H1 (cell line): ENCODE measurements at regions not wholly inside any gene's neighbourhood (a gene's known extent, or its start where the extent isn't known, plus 50 kb on each side); places are given as distances from the start of the nearest gene placed in this dataset.

Experiments used
- CTCF ChIA-PET: fragments of 300-600 bp; sonication (Branson Sonifier 250); formaldehyde crosslinking; loops from one replicate; lab custom pipeline; 2021; ENCODE audit not compliant: partially characterized antibody; lab: Charles Lee
- POLR2A ChIA-PET: fragments of 300-600 bp; sonication (Branson Sonifier 250); formaldehyde crosslinking; loops from one replicate; lab custom pipeline; 2021; ENCODE audit warnings: inconsistent platforms; ENCODE audit not compliant: partially characterized antibody; lab: Charles Lee
- DNase-seq, 2 experiments: peaks; one replicate each; pipeline versions ENCODE4 v3.0.0 to v3.0.0-alpha.2; 2010 to 2022; ENCODE audit warnings: low spot score in 2 of 2, low read depth in 1 of 2, mixed read lengths in 1 of 2
- FAIRE-seq: peaks from 2 replicates; lab custom pipeline; 2011; peaks lifted over from hg19 to GRCh38; lab: Jason Lieb, UNC
- H2AFZ ChIP-seq: 2 replicates; pipeline ENCODE4 v1.8.1; 2012; ENCODE audit warnings: low read length, inconsistent platforms
- H2AK5ac ChIP-seq: 2 replicates; pipeline ENCODE4 v1.6.1; 2013; ENCODE audit warnings: low read depth, low read length
- H2BK120ac ChIP-seq: replicated peaks from 2 replicates; pipeline ENCODE3; 2013; ENCODE audit warnings: low read depth, low read length, inconsistent platforms
- H2BK12ac ChIP-seq: 2 replicates; pipeline ENCODE4 v1.6.1; 2013; ENCODE audit warnings: low read depth, low read length
- H2BK15ac ChIP-seq: 2 replicates; pipeline ENCODE4 v1.6.1; 2013; ENCODE audit warnings: low read length
- H2BK20ac ChIP-seq: 2 replicates; pipeline ENCODE4 v1.6.1; 2013; ENCODE audit warnings: low read length
- H2BK5ac ChIP-seq: 2 replicates; pipeline ENCODE4 v1.6.1; 2013; ENCODE audit warnings: low read depth, low read length
- H3K14ac ChIP-seq: 2 replicates; pipeline ENCODE4 v1.6.1; 2013; ENCODE audit warnings: inconsistent platforms; ENCODE audit not compliant: insufficient read length
- H3K18ac ChIP-seq: 2 replicates; pipeline ENCODE4 v1.6.1; 2013; ENCODE audit warnings: low read length; ENCODE audit errors: extremely low read depth
- H3K23ac ChIP-seq: 2 replicates; pipeline ENCODE4 v1.6.1; 2013; ENCODE audit warnings: inconsistent platforms; ENCODE audit not compliant: insufficient read length
- H3K23me2 ChIP-seq: 2 replicates; pipeline ENCODE4 v1.6.1; 2013; ENCODE audit warnings: low read depth, low read length
- H3K27ac ChIP-seq: 2 replicates; pipeline ENCODE4 v1.6.1; 2011; ENCODE audit warnings: low read depth, low read length, inconsistent platforms
- H3K27me3 ChIP-seq, 4 experiments: replicated peaks in 1 of 4; 1 replicate in 1 of 4; 2 replicates in 3 of 4; pipeline versions ENCODE4 v1.6.1 to v1.8.1; 2011 to 2013; ENCODE audit warnings: low read length in 3 of 4, mild to moderate bottlenecking in 3 of 4, inconsistent platforms in 2 of 4, mixed read lengths in 2 of 4, moderate library complexity in 1 of 4; ENCODE audit not compliant: control insufficient read depth in 3 of 4, insufficient read depth in 3 of 4; ENCODE audit errors: extremely low read depth in 1 of 4
- H3K36me3 ChIP-seq, 4 experiments: 2 replicates each; pipeline versions ENCODE4 v1.6.1 to v1.8.1; 2011 to 2013; ENCODE audit warnings: mild to moderate bottlenecking in 4 of 4, low read length in 3 of 4, moderate library complexity in 2 of 4, control low read depth in 1 of 4, inconsistent platforms in 1 of 4; ENCODE audit not compliant: insufficient read depth in 4 of 4, control insufficient read depth in 2 of 4
- H3K4ac ChIP-seq: replicated peaks from 2 replicates; pipeline ENCODE3; 2013; ENCODE audit warnings: low read length, low read depth, mixed read lengths, inconsistent platforms; ENCODE audit not compliant: insufficient read length
- H3K4me1 ChIP-seq, 4 experiments: replicated peaks in 1 of 4; 1 replicate in 1 of 4; 2 replicates in 3 of 4; pipeline versions ENCODE4 v1.6.1 to v1.8.1; 2011 to 2013; ENCODE audit warnings: low read length in 3 of 4, inconsistent platforms in 2 of 4, mixed read lengths in 1 of 4; ENCODE audit not compliant: insufficient read depth in 4 of 4, control insufficient read depth in 3 of 4
- H3K4me2 ChIP-seq, 2 experiments: 2 replicates each; pipeline versions ENCODE4 v1.6.1 to v1.8.1; 2011 to 2013; ENCODE audit warnings: low read depth in 2 of 2, low read length in 2 of 2, control low read depth in 1 of 2, inconsistent platforms in 1 of 2, mild to moderate bottlenecking in 1 of 2; ENCODE audit not compliant: insufficient read depth in 1 of 2
- H3K4me3 ChIP-seq, 4 experiments: fragments of 200-600, 300-600 bp in 1 of 4; sonication (generic), shearing (Covaris generic), sonication (Bioruptor Twin) in 1 of 4; 2 replicates each; pipeline versions ENCODE4 v1.5.1 to v1.8.1; 2011 to 2016; ENCODE audit warnings: low read length in 4 of 4, low read depth in 3 of 4, control low read depth in 2 of 4, inconsistent platforms in 2 of 4, mild to moderate bottlenecking in 2 of 4, mixed read lengths in 1 of 4, moderate library complexity in 1 of 4; ENCODE audit not compliant: insufficient read depth in 2 of 4; ENCODE audit errors: extremely low read depth in 1 of 4
- H3K56ac ChIP-seq: replicated peaks from 2 replicates; pipeline ENCODE3; 2013; ENCODE audit warnings: low read depth, mild to moderate bottlenecking, mixed read lengths, low read length, inconsistent platforms; ENCODE audit not compliant: insufficient read length
- H3K79me1 ChIP-seq: 2 replicates; pipeline ENCODE4 v1.6.1; 2013; ENCODE audit warnings: low read depth, low read length, control low read depth
- H3K79me2 ChIP-seq, 2 experiments: 2 replicates each; pipeline versions ENCODE4 v1.6.1 to v1.8.1; 2012 to 2013; ENCODE audit warnings: low read length in 2 of 2, mild to moderate bottlenecking in 2 of 2, inconsistent platforms in 1 of 2; ENCODE audit not compliant: insufficient read depth in 2 of 2, control insufficient read depth in 1 of 2
- H3K9ac ChIP-seq, 4 experiments: replicated peaks in 1 of 4; 1 replicate in 1 of 4; 2 replicates in 3 of 4; pipeline versions ENCODE4 v1.6.1 to v1.8.1; 2011 to 2013; ENCODE audit warnings: low read depth in 3 of 4, low read length in 3 of 4, control low read depth in 2 of 4, mild to moderate bottlenecking in 2 of 4, moderate library complexity in 2 of 4, inconsistent platforms in 1 of 4; ENCODE audit errors: extremely low read depth in 1 of 4
- H3K9me3 ChIP-seq, 2 experiments: 2 replicates each; pipeline versions ENCODE4 v1.6.1 to v1.8.1; 2012 to 2013; ENCODE audit warnings: mild to moderate bottlenecking in 2 of 2, moderate library complexity in 2 of 2, control low read depth in 1 of 2, inconsistent platforms in 1 of 2, low read depth in 1 of 2, low read length in 1 of 2, mixed read lengths in 1 of 2; ENCODE audit not compliant: insufficient read depth in 2 of 2
- H4K20me1 ChIP-seq, 2 experiments: replicated peaks in 1 of 2; 2 replicates each; pipeline versions ENCODE3 to v1.8.1; 2011 to 2013; ENCODE audit warnings: inconsistent platforms in 2 of 2, low read length in 2 of 2, mild to moderate bottlenecking in 1 of 2; ENCODE audit not compliant: insufficient read depth in 2 of 2, control insufficient read depth in 1 of 2
- H4K5ac ChIP-seq: 2 replicates; pipeline ENCODE4 v1.6.1; 2013; ENCODE audit warnings: low read length, low read depth, mixed read lengths, inconsistent platforms; ENCODE audit not compliant: insufficient read length
- H4K8ac ChIP-seq: 2 replicates; pipeline ENCODE4 v1.8.0; 2013; ENCODE audit warnings: mild to moderate bottlenecking, moderate library complexity, low read length, inconsistent platforms; ENCODE audit not compliant: insufficient read depth; ENCODE audit errors: extremely low read depth
- H4K91ac ChIP-seq: replicated peaks from 2 replicates; pipeline ENCODE3; 2013; ENCODE audit warnings: low read length, mixed read lengths, inconsistent platforms; ENCODE audit not compliant: insufficient read length
- CBX8 ChIP-seq: fragments of 300-800, 300-1000 bp; sonication (generic); IDR thresholded peaks from 2 replicates; pipeline ENCODE4 v1.7.1; 2016; ENCODE audit warnings: low read depth, low read length, borderline replicate concordance
- CHD1 ChIP-seq: IDR thresholded peaks from 2 replicates; pipeline ENCODE4 v1.6.1; 2012; ENCODE audit warnings: low read depth, low read length, improper control_type of control experiment
- CHD2 ChIP-seq: IDR thresholded peaks from 2 replicates; pipeline ENCODE4 v1.6.1; 2012; ENCODE audit warnings: low read length, improper control_type of control experiment
- CREB1 ChIP-seq: IDR thresholded peaks from 2 replicates; pipeline ENCODE4 v1.6.1; 2012; ENCODE audit warnings: inconsistent platforms
- E2F6 ChIP-seq: IDR thresholded peaks from 2 replicates; pipeline ENCODE4 v1.6.1; 2012; ENCODE audit warnings: inconsistent platforms
- EP300 ChIP-seq, 2 experiments: IDR thresholded peaks; 1 replicate in 1 of 2; 2 replicates in 1 of 2; pipeline ENCODE4 v1.6.1; 2011 to 2012; ENCODE audit warnings: low read depth in 2 of 2, low read length in 2 of 2, mild to moderate bottlenecking in 2 of 2, borderline replicate concordance in 1 of 2, inconsistent platforms in 1 of 2, moderate library complexity in 1 of 2
- GTF2F1 ChIP-seq: IDR thresholded peaks from 2 replicates; pipeline ENCODE4 v1.6.1; 2012; ENCODE audit warnings: low read depth, low read length, improper control_type of control experiment, borderline replicate concordance
- KDM1A ChIP-seq: fragments of 200-600, 300-600 bp; sonication (generic); IDR thresholded peaks from 2 replicates; pipeline ENCODE4 v1.7.1; 2016; ENCODE audit warnings: mild to moderate bottlenecking, low read length, borderline replicate concordance
- MAX ChIP-seq: IDR thresholded peaks from 2 replicates; pipeline ENCODE4 v1.6.1; 2012; ENCODE audit warnings: inconsistent platforms
- RFX5 ChIP-seq: IDR thresholded peaks from 2 replicates; pipeline ENCODE4 v1.6.1; 2011; ENCODE audit warnings: low read depth, low read length, improper control_type of control experiment, borderline replicate concordance
- SIRT6 ChIP-seq: IDR thresholded peaks from one replicate; pipeline ENCODE4 v1.7.1; 2012; ENCODE audit warnings: low read length, inconsistent platforms
- SIX5 ChIP-seq: IDR thresholded peaks from 2 replicates; pipeline ENCODE4 v1.6.1; 2011; ENCODE audit warnings: mild to moderate bottlenecking, low read depth, low read length
- TAF1 ChIP-seq: IDR thresholded peaks from 2 replicates; pipeline ENCODE4 v1.6.1; 2011; ENCODE audit warnings: mild to moderate bottlenecking, low read depth, low read length
- WGBS, 2 experiments: shearing (Covaris generic) in 1 of 2; methylation state at CpG; one replicate each; pipeline versions ENCODE4 v1.1.6 to v1.1.7; 2013 to 2015; ENCODE audit warnings: low lambda C conversion rate in 2 of 2, mixed read lengths in 2 of 2, inconsistent platforms in 1 of 2, low coverage in 1 of 2, missing lambda C conversion rate in 1 of 2; ENCODE audit not compliant: insufficient replicate concordance in 2 of 2, insufficient coverage in 1 of 2, insufficient read length in 1 of 2; ENCODE audit errors: extremely low coverage in 1 of 2, missing lambda C conversion rate in 1 of 2; 5-methylcytosine and 5-hydroxymethylcytosine counted together
- TF ChIP-seq, protein P1 (sequence below): IDR thresholded peaks from 2 replicates; pipeline ENCODE4 v1.6.1; 2012; ENCODE audit warnings: low read length, inconsistent platforms

DNA sequence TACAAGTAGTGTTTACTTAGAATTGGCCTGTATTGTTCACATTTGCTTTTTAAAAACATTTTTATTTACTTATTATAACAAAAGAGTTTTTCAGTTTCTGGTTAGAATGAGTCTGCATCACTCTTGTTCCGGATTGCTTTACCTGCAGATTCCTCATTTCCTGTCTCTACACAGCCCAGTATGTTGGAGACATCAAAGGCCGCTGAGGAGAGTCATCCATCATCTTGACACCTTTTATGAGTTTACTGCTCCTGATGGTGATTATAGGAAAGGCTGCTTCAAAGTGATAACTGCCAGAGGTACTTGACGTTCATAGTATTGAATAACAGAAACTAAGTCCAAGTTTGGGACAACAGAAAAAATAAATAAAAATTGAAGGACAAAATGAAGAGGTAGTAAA lies 490.5 kb upstream of the CA10 start:
- no peak overlapping the region for H4K5ac ChIP-seq
- H3K79me2 ChIP-seq: no peaks in the 10 kb centered on the region
- H4K8ac ChIP-seq: no peak overlapping the region
- ChIA-PET POLR2A (no interaction called here), CTCF (no interaction called here)
- H4K91ac ChIP-seq: no peak overlapping the region
- WGBS, 2 experiments: 82% methylated on average over 3 of the region's 3 CpGs; no CpG with 5 or more reads in 1 of the 2 experiments
- no peaks in the 10 kb centered on the region for H4K20me1 ChIP-seq
- no peak overlapping the region for H2BK20ac ChIP-seq
- no peak overlapping the region for H3K18ac ChIP-seq
- no peak overlapping the region for H2AFZ ChIP-seq
- no peak overlapping the region for H3K56ac ChIP-seq
- no peak overlapping the region for H2BK12ac ChIP-seq
- FAIRE-seq (no peak), DNase-seq (no peak)
- no peak overlapping the region for H2BK15ac ChIP-seq
- no peak overlapping the region for H3K9ac ChIP-seq
- no peaks in the 10 kb centered on the region for H3K23me2 ChIP-seq
- no peak overlapping the region for H3K27ac ChIP-seq
- H3K4me3 ChIP-seq: no peak overlapping the region
- H3K4ac ChIP-seq: no peak overlapping the region
- no peak overlapping the region for H2AK5ac ChIP-seq
- H3K27me3 ChIP-seq: no peaks in the 10 kb centered on the region
- no peak overlapping the region for H3K14ac ChIP-seq
- H2BK120ac ChIP-seq: no peak overlapping the region
- no peaks in the 10 kb centered on the region for H3K9me3 ChIP-seq
- no peaks in the 10 kb centered on the region for H3K36me3 ChIP-seq
- H3K4me2 ChIP-seq: no peak overlapping the region
- no peaks in the 10 kb centered on the region for H3K79me1 ChIP-seq
- H3K23ac ChIP-seq: no peak overlapping the region
- H2BK5ac ChIP-seq: no peak overlapping the region
- H3K4me1 ChIP-seq: no peaks in the 10 kb centered on the region
- TF ChIP-seq, protein P1, sequence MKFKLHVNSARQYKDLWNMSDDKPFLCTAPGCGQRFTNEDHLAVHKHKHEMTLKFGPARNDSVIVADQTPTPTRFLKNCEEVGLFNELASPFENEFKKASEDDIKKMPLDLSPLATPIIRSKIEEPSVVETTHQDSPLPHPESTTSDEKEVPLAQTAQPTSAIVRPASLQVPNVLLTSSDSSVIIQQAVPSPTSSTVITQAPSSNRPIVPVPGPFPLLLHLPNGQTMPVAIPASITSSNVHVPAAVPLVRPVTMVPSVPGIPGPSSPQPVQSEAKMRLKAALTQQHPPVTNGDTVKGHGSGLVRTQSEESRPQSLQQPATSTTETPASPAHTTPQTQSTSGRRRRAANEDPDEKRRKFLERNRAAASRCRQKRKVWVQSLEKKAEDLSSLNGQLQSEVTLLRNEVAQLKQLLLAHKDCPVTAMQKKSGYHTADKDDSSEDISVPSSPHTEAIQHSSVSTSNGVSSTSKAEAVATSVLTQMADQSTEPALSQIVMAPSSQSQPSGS: no peak
- no peak for TF ChIP-seq MAX
- no peak for TF ChIP-seq KDM1A
- TF ChIP-seq EP300 (IDR thresholded peaks at IDR 0.05; ENCODE audit: borderline replicate concordance in 1 of 2, low read depth in 2 of 2, low read length in 2 of 2): no peak
- TF ChIP-seq RFX5: no peak
- TF ChIP-seq SIRT6: no peak
- TF ChIP-seq TAF1: no peak
- TF ChIP-seq CBX8: no peak
- TF ChIP-seq E2F6: no peak
- TF ChIP-seq GTF2F1: no peak
- no peak for TF ChIP-seq SIX5
- no peak for TF ChIP-seq CHD1
- no peak for TF ChIP-seq CREB1
- no peak for TF ChIP-seq CHD2
